Esophagus muscularis mucosa (tissue), 3 donors: ENCODE measurements at regions not wholly inside any gene's neighbourhood (a gene's known extent, or its start where the extent isn't known, plus 50 kb on each side); places are given as distances from the start of the nearest gene placed in this dataset.

Experiments
- POLR2A ChIP-seq: fragments of 450-650 bp; IDR thresholded peaks from one replicate; pipeline ENCODE4 v1.6.1; 2017; ENCODE audit warnings: antibody characterized with exemption, moderate library complexity, mild to moderate bottlenecking, low read depth
- POLR2AphosphoS5 ChIP-seq, 2 donors: sonication (generic); formaldehyde crosslinking; IDR thresholded peaks; one replicate each; pipeline ENCODE4 v1.6.1; 2017; ENCODE audit warnings: antibody characterized with exemption in 2 of 2
- TF ChIP-seq, protein P1 (sequence below), 3 experiments: fragments of 200-600 bp in 2 of 3; fragments of 450-650 bp in 1 of 3; sonication (generic) in 2 of 3; IDR thresholded peaks; one replicate each; pipeline ENCODE4 v1.5.1; 2017 to 2019; ENCODE audit warnings: antibody characterized with exemption in 3 of 3, mild to moderate bottlenecking in 2 of 3, moderate library complexity in 1 of 3

DNA sequence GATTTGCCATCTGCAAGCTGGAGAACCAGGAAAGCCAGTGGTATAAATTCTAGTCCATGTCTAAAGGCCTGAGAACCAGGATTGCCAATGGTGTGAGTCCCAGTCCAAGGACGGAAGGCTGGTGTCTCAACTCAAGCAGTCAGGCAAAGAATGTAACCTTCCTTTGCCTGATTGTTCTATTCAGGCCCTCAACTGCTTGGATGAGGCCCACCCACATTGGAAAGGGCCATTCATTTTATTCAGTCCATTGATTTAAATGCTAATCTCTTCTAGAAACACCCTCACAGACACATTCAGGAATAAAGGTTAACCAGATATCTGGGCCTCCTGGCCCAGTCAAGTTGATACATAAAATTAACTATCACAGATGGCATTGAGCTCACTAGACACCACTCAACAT, 427.8 kb downstream of the ZNF608 start:
- TF ChIP-seq, protein P1, sequence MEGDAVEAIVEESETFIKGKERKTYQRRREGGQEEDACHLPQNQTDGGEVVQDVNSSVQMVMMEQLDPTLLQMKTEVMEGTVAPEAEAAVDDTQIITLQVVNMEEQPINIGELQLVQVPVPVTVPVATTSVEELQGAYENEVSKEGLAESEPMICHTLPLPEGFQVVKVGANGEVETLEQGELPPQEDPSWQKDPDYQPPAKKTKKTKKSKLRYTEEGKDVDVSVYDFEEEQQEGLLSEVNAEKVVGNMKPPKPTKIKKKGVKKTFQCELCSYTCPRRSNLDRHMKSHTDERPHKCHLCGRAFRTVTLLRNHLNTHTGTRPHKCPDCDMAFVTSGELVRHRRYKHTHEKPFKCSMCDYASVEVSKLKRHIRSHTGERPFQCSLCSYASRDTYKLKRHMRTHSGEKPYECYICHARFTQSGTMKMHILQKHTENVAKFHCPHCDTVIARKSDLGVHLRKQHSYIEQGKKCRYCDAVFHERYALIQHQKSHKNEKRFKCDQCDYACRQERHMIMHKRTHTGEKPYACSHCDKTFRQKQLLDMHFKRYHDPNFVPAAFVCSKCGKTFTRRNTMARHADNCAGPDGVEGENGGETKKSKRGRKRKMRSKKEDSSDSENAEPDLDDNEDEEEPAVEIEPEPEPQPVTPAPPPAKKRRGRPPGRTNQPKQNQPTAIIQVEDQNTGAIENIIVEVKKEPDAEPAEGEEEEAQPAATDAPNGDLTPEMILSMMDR (IDR thresholded peaks at IDR 0.05): no peak
- TF ChIP-seq POLR2AphosphoS5 (IDR thresholded peaks at IDR 0.05) (no peak), POLR2A (no peak)
